Neural cell (in vitro differentiated cells): ENCODE measurements at regions not wholly inside any gene's neighbourhood (a gene's known extent, or its start where the extent isn't known, plus 50 kb on each side); places are given as distances from the start of the nearest gene placed in this dataset.
"Not testable (repeated sequence)": the region's sequence is repeated elsewhere in the genome, so short reads cannot be mapped to it uniquely, and the experiment has no call there.

Experiments used
- H2AFZ ChIP-seq: fragments of 200-600, 300-800 bp; sonication (generic), shearing (Covaris generic); 2 replicates; pipeline ENCODE4 v1.6.0; 2014; ENCODE audit warnings: low read depth, mild to moderate bottlenecking, antibody characterized with exemption, low read length, moderate library complexity
- H3F3A ChIP-seq: fragments of 200-600 bp; shearing (Covaris generic); 2 replicates; pipeline ENCODE4 v1.6.1; 2016; ENCODE audit warnings: mild to moderate bottlenecking, moderate library complexity, mixed read lengths, antibody characterized with exemption, low read length; ENCODE audit not compliant: insufficient read depth, poor library complexity, severe bottlenecking
- H3K27ac ChIP-seq: fragments of 200-600, 300-800 bp; sonication (generic), shearing (Covaris generic); 2 replicates; pipeline ENCODE4 v1.5.1; 2014; ENCODE audit warnings: mild to moderate bottlenecking, low read length, moderate library complexity
- H3K27me3 ChIP-seq: fragments of 300-800, 200-600 bp; sonication (generic), shearing (Covaris generic); 2 replicates; pipeline ENCODE4 v1.6.0; 2014; ENCODE audit warnings: mild to moderate bottlenecking, low read depth, low read length, moderate library complexity; ENCODE audit not compliant: insufficient read depth
- H3K36me3 ChIP-seq: fragments of 300-800, 200-600 bp; sonication (generic), shearing (Covaris generic); 2 replicates; pipeline ENCODE4 v1.5.1; 2014; ENCODE audit warnings: mild to moderate bottlenecking, antibody characterized with exemption, low read length, moderate library complexity; ENCODE audit not compliant: insufficient read depth
- H3K4me2 ChIP-seq: fragments of 300-800, 200-600 bp; sonication (generic), shearing (Covaris generic); 2 replicates; pipeline ENCODE4 v1.6.0; 2014; ENCODE audit warnings: mild to moderate bottlenecking, low read length
- H3K4me3 ChIP-seq: fragments of 300-800, 200-600 bp; sonication (generic), shearing (Covaris generic); 2 replicates; pipeline ENCODE4 v1.5.1; 2014; ENCODE audit warnings: mild to moderate bottlenecking, low read length, moderate library complexity
- H3K79me2 ChIP-seq: fragments of 200-600 bp; shearing (Covaris generic); replicated peaks from 2 replicates; pipeline ENCODE4 v1.6.0; 2014; ENCODE audit warnings: mild to moderate bottlenecking, low read length, moderate library complexity; ENCODE audit not compliant: insufficient read depth
- H3K9ac ChIP-seq: fragments of 300-800, 200-600 bp; sonication (generic), shearing (Covaris generic); 2 replicates; pipeline ENCODE4 v1.6.1; 2016; ENCODE audit warnings: mild to moderate bottlenecking, low read length, mixed read lengths
- H3K9me2 ChIP-seq: fragments of 200-600 bp; shearing (Covaris generic); 2 replicates; pipeline ENCODE4 v1.6.1; 2016; ENCODE audit warnings: mild to moderate bottlenecking, low read length, mixed read lengths; ENCODE audit not compliant: insufficient read depth
- H3K9me3 ChIP-seq: fragments of 200-600, 300-800 bp; sonication (generic), shearing (Covaris generic); 2 replicates; pipeline ENCODE4 v1.6.1; 2016; ENCODE audit warnings: mild to moderate bottlenecking, mixed run types, low read length, moderate library complexity, mixed read lengths
- H4K20me1 ChIP-seq: fragments of 200-600 bp; shearing (Covaris generic); 2 replicates; pipeline ENCODE4 v1.6.1; 2016; ENCODE audit warnings: mild to moderate bottlenecking, mixed run types; ENCODE audit not compliant: insufficient read depth
- EP300 ChIP-seq: fragments of 450-650 bp; conservative IDR thresholded peaks from 2 replicates; pipeline ENCODE4 v1.6.1; 2014; ENCODE audit warnings: antibody characterized with exemption, mild to moderate bottlenecking, moderate library complexity; ENCODE audit not compliant: poor library complexity, severe bottlenecking
- EZH2 ChIP-seq: fragments of 200-600, 300-800 bp; shearing (Covaris generic), sonication (generic); IDR thresholded peaks from 2 replicates; pipeline ENCODE4 v1.6.1; 2014; ENCODE audit warnings: antibody characterized with exemption, low read length, borderline replicate concordance, mild to moderate bottlenecking; ENCODE audit not compliant: insufficient read depth, poor library complexity, severe bottlenecking
- MXI1 ChIP-seq: fragments of 450-650 bp; conservative IDR thresholded peaks from 2 replicates; pipeline ENCODE4 v1.6.1; 2014; ENCODE audit warnings: antibody characterized with exemption, mild to moderate bottlenecking; ENCODE audit not compliant: poor library complexity, severe bottlenecking
- POLR2AphosphoS5 ChIP-seq: IDR thresholded peaks from 2 replicates; pipeline ENCODE4 v1.6.1; 2012
- RAD21 ChIP-seq: fragments of 450-650 bp; conservative IDR thresholded peaks from 2 replicates; pipeline ENCODE4 v1.6.1; 2014; ENCODE audit warnings: antibody characterized with exemption, mild to moderate bottlenecking, moderate library complexity
- SMC3 ChIP-seq: fragments of 450-650 bp; conservative IDR thresholded peaks from 2 replicates; pipeline ENCODE4 v1.6.1; 2014; ENCODE audit warnings: antibody characterized with exemption, mild to moderate bottlenecking, moderate library complexity; ENCODE audit not compliant: poor library complexity
- TAF1 ChIP-seq: IDR thresholded peaks from 2 replicates; pipeline ENCODE4 v1.6.1; 2012; ENCODE audit warnings: low read depth
- TF ChIP-seq, protein P1 (sequence below): fragments of 450-650 bp; IDR thresholded peaks from 2 replicates; pipeline ENCODE4 v1.5.1; 2014; ENCODE audit warnings: antibody characterized with exemption, mild to moderate bottlenecking, moderate library complexity; ENCODE audit not compliant: poor library complexity, severe bottlenecking
- TF ChIP-seq, protein P2 (sequence below): IDR thresholded peaks from 2 replicates; pipeline ENCODE4 v1.6.1; 2012; ENCODE audit warnings: borderline replicate concordance

DNA sequence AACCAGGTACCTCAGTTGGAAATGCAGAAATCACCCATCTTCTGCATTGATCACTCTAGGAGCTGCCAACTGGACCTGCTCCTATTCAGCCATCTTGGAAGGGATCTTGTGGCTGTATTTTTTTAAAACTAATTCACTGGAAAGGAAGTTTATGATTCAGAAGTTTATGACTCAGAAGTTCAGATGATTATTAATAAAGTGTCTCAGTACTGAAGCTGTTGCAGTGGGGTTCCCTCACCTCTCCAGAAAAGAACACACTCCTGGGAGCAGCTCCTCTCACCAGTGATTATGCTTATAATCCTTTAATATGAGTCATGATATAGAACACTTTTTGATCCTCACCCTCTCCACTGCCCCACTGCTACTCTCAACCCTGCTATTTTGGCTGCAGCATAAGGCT, 291.2 kb upstream of the HS3ST5 start:
- no peak overlapping the region for H3K27ac ChIP-seq
- TF ChIP-seq, protein P1, sequence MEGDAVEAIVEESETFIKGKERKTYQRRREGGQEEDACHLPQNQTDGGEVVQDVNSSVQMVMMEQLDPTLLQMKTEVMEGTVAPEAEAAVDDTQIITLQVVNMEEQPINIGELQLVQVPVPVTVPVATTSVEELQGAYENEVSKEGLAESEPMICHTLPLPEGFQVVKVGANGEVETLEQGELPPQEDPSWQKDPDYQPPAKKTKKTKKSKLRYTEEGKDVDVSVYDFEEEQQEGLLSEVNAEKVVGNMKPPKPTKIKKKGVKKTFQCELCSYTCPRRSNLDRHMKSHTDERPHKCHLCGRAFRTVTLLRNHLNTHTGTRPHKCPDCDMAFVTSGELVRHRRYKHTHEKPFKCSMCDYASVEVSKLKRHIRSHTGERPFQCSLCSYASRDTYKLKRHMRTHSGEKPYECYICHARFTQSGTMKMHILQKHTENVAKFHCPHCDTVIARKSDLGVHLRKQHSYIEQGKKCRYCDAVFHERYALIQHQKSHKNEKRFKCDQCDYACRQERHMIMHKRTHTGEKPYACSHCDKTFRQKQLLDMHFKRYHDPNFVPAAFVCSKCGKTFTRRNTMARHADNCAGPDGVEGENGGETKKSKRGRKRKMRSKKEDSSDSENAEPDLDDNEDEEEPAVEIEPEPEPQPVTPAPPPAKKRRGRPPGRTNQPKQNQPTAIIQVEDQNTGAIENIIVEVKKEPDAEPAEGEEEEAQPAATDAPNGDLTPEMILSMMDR, result no peak
- H3K9ac ChIP-seq, result no peak overlapping the region
- H3K27me3 ChIP-seq, result no peaks in the 10 kb centered on the region
- H2AFZ ChIP-seq, result no peak overlapping the region
- H3K79me2 ChIP-seq, result no peaks in the 10 kb centered on the region
- no peaks in the 10 kb centered on the region for H3K36me3 ChIP-seq
- no peak overlapping the region for H3K4me2 ChIP-seq
- H4K20me1 ChIP-seq, result no peaks in the 10 kb centered on the region
- H3K9me2 ChIP-seq, result no peaks in the 10 kb centered on the region
- no peaks in the 10 kb centered on the region for H3F3A ChIP-seq
- no peak overlapping the region for H3K4me3 ChIP-seq
- H3K9me3 ChIP-seq, result no peaks in the 10 kb centered on the region

DNA sequence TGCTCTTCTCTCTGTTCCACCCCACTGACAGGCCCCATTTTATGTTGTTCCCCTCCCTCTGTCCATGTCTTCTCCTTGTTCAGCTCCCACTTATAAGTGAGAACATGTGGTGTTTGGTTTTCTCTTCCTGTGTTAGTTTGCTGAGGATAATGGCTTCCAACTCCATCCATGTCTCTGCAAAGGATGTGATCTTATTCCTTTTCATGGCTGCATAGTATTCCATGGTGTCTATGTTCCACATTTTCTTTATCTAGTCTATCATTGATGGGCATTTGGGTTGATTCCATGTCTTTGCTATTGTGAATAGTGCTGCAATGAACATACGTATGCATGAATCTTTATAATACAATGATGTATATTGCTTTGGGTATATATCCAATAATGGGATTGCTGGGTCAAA, 283.4 kb upstream of the HS3ST5 start:
- not testable (repeated sequence) for H3K9me3 ChIP-seq, H3F3A ChIP-seq, H3K27me3 ChIP-seq, H3K9ac ChIP-seq, H2AFZ ChIP-seq, H4K20me1 ChIP-seq, H3K36me3 ChIP-seq, H3K4me2 ChIP-seq, H3K27ac ChIP-seq, H3K9me2 ChIP-seq, H3K4me3 ChIP-seq, H3K79me2 ChIP-seq

DNA sequence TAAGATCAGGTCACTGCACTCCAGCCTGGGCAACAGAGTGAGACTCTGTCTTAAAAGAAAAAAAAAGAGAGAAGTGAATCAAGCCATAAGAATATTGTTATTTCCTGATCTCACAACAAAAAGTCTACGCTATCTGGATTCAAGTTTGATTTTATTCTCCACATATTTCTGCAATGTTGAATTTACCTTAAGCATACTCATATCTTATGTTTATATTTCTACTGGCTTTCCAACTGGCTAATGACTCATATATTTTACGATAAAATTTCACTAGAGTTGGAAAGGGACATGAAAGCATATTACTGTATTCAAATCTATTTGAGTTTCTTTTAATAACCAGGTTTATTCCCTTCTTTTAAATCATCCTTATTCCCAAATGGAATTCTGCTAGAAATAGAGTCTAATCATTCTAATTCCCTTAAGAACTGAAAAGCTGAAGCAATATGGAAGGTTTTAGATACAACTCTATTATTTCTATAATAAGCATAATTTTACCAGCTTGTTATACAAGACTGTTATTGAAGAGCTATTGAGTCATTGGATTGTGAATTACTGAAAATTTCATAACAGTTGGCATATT, 276.9 kb upstream of the HS3ST5 start:
- Histone ChIP-seq H3K36me3 (no peaks in the 10 kb centered on the region), H3K27me3 (no peaks in the 10 kb centered on the region), H3K4me3 (no peak overlapping the region), H3K27ac (no peak overlapping the region), H3F3A (no peaks in the 10 kb centered on the region), H3K9ac (no peak overlapping the region), H3K9me3 (no peaks in the 10 kb centered on the region), H2AFZ (no peak overlapping the region), H3K9me2 (no peaks in the 10 kb centered on the region), H3K4me2 (no peak overlapping the region), H3K79me2 (no peaks in the 10 kb centered on the region), H4K20me1 (no peaks in the 10 kb centered on the region)
- TF ChIP-seq POLR2AphosphoS5 (no peak), TAF1 (no peak), RAD21 (no peak), EP300 (no peak), MXI1 (no peak), SMC3 (no peak), EZH2 (no peak)
- TF ChIP-seq, protein P2, sequence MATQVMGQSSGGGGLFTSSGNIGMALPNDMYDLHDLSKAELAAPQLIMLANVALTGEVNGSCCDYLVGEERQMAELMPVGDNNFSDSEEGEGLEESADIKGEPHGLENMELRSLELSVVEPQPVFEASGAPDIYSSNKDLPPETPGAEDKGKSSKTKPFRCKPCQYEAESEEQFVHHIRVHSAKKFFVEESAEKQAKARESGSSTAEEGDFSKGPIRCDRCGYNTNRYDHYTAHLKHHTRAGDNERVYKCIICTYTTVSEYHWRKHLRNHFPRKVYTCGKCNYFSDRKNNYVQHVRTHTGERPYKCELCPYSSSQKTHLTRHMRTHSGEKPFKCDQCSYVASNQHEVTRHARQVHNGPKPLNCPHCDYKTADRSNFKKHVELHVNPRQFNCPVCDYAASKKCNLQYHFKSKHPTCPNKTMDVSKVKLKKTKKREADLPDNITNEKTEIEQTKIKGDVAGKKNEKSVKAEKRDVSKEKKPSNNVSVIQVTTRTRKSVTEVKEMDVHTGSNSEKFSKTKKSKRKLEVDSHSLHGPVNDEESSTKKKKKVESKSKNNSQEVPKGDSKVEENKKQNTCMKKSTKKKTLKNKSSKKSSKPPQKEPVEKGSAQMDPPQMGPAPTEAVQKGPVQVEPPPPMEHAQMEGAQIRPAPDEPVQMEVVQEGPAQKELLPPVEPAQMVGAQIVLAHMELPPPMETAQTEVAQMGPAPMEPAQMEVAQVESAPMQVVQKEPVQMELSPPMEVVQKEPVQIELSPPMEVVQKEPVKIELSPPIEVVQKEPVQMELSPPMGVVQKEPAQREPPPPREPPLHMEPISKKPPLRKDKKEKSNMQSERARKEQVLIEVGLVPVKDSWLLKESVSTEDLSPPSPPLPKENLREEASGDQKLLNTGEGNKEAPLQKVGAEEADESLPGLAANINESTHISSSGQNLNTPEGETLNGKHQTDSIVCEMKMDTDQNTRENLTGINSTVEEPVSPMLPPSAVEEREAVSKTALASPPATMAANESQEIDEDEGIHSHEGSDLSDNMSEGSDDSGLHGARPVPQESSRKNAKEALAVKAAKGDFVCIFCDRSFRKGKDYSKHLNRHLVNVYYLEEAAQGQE, result no peak
- TF ChIP-seq, protein P1, result no peak
